ENCODE measurements at regions not wholly inside any gene's neighbourhood (a gene's known extent, or its start where the extent isn't known, plus 50 kb on each side); places are given as distances from the start of the nearest gene placed in this dataset.

DNA sequence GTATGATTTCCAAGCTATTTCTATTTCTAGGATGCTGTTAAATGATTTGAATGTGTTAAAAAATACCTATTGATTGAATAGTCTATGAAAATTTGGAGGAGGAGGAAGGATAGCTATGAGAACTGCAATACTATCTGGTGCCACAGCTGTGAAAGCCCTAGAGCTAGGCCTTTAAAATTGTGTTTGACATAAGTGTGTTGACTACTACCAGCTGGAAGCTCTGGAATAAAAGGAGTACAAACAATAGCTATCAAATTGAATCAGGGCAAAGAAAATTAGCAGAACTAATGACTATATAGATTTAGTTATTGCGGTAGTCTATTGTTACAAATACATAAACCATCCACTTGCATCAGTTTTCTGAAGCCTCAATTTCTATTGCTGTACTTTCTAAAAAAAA lies 124.8 kb upstream of the CNTN5 start:
- TF ChIP-seq CREB1 (CRISPR knock-in tag; IDR thresholded peaks at IDR 0.05; ENCODE audit: low read depth) = no peak
- TF ChIP-seq, protein P1, sequence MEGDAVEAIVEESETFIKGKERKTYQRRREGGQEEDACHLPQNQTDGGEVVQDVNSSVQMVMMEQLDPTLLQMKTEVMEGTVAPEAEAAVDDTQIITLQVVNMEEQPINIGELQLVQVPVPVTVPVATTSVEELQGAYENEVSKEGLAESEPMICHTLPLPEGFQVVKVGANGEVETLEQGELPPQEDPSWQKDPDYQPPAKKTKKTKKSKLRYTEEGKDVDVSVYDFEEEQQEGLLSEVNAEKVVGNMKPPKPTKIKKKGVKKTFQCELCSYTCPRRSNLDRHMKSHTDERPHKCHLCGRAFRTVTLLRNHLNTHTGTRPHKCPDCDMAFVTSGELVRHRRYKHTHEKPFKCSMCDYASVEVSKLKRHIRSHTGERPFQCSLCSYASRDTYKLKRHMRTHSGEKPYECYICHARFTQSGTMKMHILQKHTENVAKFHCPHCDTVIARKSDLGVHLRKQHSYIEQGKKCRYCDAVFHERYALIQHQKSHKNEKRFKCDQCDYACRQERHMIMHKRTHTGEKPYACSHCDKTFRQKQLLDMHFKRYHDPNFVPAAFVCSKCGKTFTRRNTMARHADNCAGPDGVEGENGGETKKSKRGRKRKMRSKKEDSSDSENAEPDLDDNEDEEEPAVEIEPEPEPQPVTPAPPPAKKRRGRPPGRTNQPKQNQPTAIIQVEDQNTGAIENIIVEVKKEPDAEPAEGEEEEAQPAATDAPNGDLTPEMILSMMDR (conservative IDR thresholded peaks at IDR 0.05; ENCODE audit: low read depth in 2 of 2) = no peak
- no peak for TF ChIP-seq POLR2AphosphoS5 (IDR thresholded peaks at IDR 0.05; ENCODE audit: low read depth)
- TF ChIP-seq EZH2 (IDR thresholded peaks at IDR 0.05; ENCODE audit: low read depth, unreplicated experiment) = no peak
- no peak for TF ChIP-seq EZH2phosphoT487 (IDR thresholded peaks at IDR 0.05; ENCODE audit: unreplicated experiment)
- TF ChIP-seq, protein P2, sequence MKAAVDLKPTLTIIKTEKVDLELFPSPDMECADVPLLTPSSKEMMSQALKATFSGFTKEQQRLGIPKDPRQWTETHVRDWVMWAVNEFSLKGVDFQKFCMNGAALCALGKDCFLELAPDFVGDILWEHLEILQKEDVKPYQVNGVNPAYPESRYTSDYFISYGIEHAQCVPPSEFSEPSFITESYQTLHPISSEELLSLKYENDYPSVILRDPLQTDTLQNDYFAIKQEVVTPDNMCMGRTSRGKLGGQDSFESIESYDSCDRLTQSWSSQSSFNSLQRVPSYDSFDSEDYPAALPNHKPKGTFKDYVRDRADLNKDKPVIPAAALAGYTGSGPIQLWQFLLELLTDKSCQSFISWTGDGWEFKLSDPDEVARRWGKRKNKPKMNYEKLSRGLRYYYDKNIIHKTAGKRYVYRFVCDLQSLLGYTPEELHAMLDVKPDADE (IDR thresholded peaks at IDR 0.05) = no peak

Data from GM23338 (cell line).